ENCODE measurements at regions not wholly inside any gene's neighbourhood (a gene's known extent, or its start where the extent isn't known, plus 50 kb on each side); places are given as distances from the start of the nearest gene placed in this dataset.

- no peak for DNase-seq (ENCODE audit: low read depth in 2 of 2)
Observed at GRCh38 chr15:35857567-35858226, 311.7 kb upstream of the DPH6 start.

DNA sequence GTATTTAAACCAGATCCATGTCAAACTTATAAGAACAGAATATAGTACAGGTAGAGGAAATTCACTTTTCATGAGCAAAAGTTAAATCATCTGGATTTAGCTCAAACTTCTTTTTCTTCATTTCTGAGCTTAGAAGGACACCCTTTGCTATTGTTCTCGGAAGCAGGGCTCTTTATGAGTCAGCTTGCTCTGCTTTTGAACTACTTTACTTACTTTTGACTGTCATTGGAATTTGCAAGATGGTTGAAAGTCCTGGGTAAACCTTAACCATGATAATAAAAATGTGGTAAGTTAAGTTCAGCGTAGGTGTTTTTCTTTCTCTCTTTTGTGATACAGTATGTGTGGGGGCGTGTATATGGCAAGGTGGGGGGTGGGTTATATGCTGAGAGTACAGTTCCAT, 312.7 kb upstream of the DPH6 start:
- no peak for DNase-seq (ENCODE audit: low read depth in 2 of 2)

DNA sequence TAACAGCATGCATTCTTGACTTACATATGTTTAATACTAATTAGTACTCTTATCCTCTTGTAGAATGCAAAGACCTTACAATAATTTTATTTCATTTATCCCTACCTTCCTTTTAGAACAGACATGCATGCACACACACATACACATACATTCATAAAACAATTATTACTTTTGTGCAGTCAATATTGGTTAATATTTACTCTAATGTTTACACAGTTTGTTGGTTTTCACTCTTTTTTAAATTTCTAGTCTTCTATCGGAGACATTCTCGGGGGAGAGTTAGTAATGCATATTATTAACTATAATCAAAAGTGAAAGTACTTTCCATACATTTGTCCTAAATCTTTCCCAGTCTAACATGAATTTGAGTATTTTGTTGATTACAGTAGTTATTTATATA, 317.7 kb upstream of the DPH6 start:
- DNase-seq (ENCODE audit: low read depth in 2 of 2), result no peak

DNA sequence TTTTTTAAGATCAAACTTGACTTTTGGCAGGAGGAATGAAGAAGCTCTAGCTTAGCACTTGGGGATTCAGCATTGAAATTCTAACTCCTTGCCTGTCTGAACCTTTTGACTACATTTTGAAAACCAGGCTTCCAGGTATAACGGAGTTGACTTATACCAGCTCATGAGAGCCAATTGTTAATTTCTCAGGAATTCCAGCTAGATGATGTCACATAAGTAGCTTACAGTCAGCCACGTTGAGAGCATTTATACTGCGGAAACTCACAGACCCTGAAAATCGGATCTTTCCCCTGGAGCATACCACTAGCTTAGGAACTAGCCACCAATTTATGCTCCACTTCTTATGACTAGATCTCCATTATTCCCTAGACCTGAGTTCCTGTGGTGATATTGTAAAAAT, 321.4 kb upstream of the DPH6 start:
- DNase-seq (ENCODE audit: low read depth in 2 of 2), result no peak

DNA sequence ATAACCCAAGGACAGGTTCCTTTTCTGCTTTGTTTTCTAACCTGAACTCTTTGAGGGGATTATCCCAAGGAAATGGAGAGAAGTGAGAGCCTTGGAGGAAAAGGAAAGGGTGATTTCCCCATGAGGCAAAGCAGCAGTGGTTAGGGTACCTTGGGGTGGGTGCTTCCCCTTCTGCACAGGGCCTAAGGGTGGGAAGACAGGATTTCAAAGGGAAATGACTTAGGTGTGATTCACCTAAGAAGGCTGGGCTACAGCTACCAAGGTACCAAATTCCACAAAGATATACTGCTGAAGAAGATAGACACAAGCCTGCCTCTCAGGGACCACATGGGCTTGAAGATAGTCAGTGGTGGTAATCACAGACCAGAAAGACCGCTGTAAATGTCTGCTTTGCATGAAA, 325.3 kb upstream of the DPH6 start:
- no peak for DNase-seq (ENCODE audit: low read depth in 2 of 2)

DNA sequence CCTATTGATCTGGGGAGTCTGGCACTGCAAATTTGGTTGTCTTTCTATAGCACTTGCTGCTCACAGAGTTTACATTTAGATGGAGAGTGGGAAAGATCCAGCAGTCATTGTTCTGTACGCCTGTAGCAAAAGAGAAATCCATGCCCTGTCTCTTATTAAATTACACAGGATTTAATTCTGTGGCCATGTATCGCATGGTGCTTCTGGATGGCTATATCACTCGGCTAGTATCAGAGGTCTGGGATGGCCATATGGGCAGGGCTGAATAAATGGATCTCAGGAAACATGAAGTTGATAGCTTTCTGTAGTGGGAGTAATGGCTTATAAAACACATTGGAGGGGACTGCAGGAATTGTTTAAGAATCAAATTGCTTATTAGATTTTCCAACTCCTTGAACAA, 325.8 kb upstream of the DPH6 start:
- no peak for DNase-seq (ENCODE audit: low read depth in 2 of 2)

GRCh38 chr15:35872577-35872976, 326.6 kb upstream of the DPH6 start:
- no peak for DNase-seq (ENCODE audit: low read depth in 2 of 2)

DNA sequence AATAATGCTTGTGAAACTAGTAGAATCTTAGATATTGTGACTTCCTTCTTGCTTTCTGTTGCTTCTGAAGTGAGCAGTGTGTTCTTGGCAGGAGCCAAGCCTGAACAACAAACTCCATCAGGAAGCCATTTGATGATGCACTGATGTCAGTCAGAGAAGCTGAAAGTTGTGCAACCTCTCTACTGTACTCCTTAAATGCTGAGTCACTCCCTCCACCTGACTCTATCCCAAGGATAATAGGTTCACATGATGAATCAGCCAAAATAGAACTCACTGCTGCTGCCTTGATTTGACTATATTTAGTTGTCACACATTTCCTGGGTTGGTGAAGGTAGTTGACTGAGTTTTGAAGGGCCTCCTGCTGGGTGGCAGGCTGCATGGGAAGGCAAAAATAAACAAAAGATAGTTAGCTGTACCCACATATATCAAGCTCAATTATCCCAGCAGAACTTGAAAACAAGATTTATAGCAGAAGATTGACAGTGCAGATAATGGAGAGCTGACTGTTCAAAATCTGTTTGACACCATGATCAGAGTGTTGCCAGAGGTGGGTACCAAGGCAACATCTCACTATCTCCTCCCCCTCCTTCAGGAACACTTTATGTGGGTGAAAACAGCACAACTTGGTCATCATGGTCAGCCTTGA, 328.4 kb upstream of the DPH6 start:
- peak; percentile 65 to 70 for DNase-seq (ENCODE audit: low read depth in 2 of 2)

DNA sequence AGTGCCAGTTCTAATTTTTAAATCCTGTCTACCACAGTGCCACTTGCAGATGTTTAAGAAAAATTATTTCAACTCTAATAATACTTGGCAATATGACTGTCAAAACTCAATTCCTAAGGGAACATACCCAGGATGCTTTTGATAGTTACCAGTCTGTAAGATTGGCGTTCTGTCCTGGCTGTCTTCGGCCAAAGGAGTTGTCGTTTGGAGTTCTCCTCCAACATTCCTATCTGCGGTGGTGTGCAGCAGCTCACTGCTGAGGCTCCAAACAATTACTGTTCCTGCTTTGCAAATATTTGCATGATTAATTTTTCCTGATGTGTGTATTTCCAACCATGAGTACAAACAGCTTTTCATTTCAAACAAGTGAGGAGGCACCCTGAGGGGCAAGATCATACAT, 330.8 kb upstream of the DPH6 start:
- DNase-seq (ENCODE audit: low read depth in 2 of 2), result no peak

GRCh38 chr15:35880896-35881295, 334.9 kb upstream of the DPH6 start:
- no peak for DNase-seq (ENCODE audit: low read depth in 2 of 2)

- no peak for DNase-seq (ENCODE audit: low read depth in 2 of 2)
Observed at GRCh38 chr15:35885870-35886269, 339.9 kb upstream of the DPH6 start.

- peak; percentile 11 to 29 for DNase-seq (ENCODE audit: low read depth in 2 of 2)
Observed at GRCh38 chr15:35886765-35887164, 340.8 kb upstream of the DPH6 start.

DNA sequence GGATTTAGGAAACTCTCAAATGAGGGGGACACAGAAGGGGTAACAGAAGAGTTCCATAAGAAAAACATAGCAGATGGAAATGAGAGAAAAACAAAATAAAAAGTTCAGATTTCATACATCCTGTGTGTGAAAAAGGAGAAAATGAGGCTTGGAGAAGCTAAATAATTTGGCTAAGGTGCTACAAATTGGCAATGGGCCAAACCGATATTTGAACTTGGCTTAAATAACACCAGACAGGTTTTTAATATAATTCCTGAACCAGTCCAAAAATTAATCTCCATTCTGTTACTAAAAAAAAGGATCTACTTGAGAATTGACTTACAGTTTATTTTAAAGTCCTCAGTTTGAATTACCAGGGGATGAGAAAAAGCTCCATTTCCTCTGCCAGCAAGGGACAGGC, 342.9 kb upstream of the DPH6 start:
- DNase-seq (ENCODE audit: low read depth in 2 of 2), result no peak

- DNase-seq (ENCODE audit: low read depth in 2 of 2), result no peak
Observed at GRCh38 chr15:35907511-35907910, 361.5 kb upstream of the DPH6 start.

GRCh38 chr15:35909414-35909813, 363.4 kb upstream of the DPH6 start:
- DNase-seq (ENCODE audit: low read depth in 2 of 2), result no peak

- no peak for DNase-seq (ENCODE audit: low read depth in 2 of 2)
Observed at GRCh38 chr15:35910227-35910626, 364.3 kb upstream of the DPH6 start.

DNA sequence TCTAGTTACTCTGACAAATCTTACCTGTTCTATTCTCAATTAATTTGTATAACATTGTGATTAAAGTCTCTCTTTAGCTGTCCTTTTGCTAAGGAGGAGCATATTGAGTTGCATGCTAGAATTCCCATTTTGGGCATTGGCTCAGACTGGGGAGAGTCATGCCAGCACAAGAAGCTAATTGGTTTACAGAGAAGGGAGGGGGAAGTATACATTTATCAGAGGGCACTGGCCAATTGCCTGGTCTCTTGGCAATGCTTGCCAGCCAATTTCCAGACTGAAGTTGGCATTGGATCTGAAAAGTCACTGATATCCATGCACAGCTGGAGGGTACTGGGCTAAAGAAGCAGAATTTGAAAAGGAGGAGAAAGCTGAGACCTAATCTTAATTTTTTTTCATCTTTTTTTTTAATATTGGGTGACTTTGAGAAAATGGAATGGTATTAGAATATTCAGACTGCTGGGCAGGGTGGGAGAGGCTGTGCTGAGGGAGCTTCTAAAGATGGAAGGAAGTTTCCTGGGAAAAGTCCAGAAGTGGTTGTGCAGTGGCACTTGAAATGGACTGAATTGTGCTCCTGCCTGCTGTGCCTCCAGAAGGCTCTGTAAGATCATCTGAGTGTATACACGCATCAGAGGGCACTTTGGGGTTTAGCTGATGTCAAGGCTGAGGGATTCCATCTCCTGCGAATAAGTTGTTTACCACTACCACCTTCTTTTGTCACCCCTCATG, 365.2 kb upstream of the DPH6 start:
- no peak for DNase-seq (ENCODE audit: low read depth in 2 of 2)

GRCh38 chr15:35912196-35912595, 366.2 kb upstream of the DPH6 start:
- DNase-seq (ENCODE audit: low read depth in 2 of 2), result no peak

- DNase-seq (ENCODE audit: low read depth in 2 of 2), result no peak
Observed at GRCh38 chr15:35914573-35914972, 368.6 kb upstream of the DPH6 start.

DNA sequence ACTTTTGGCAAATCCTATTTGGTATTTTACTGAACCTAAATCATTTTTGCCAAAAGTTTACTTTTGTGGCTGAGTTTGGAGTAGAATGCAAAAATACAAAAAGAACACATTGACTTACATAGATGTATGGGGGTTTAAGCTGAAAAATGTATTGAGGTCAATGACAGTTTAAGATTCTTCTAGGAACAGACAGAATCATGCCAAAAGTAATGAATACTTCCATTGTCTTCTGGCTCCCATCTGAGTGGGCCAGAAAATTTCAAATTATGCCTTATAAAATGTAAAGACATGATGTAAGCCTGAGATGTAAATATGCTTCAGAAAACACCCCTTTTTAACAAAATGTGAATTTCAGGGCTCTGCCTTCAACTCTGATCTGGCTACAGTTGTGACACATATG, 375.1 kb upstream of the DPH6 start:
- no peak for DNase-seq (ENCODE audit: low read depth in 2 of 2)

DNA sequence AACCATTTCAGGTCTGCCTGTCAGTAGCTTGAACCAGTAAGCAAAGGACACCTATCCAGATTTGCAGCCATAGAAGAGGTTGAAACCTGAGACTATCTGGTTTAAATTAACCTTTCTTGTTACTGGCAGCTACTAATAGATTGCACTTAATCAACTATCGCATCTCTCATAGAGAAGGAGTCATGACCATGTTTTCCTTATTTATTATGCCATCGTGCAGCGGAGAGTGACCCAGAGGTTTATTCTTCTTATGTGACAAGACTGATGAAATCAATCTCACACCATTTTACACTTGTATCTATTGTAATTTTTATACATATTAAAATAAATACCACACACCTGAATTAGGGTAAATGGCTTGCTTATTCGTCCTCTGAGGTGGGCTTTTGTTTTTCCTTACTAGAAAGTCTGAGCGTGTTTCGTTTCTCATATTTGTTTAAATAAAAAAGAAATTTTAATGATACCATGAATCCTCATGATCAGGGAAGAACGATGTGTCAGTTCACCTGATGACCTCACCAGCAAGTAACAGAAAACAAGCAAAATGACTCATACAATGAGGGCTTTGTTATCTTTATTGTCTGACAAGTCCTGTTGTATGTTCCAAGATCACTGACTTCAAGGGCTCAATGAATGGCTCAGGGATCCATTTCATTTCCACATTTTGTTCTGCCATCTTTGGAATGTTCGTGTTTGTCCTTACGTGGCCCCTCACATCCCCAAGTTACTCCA, 379.5 kb upstream of the DPH6 start:
- DNase-seq (ENCODE audit: low read depth in 2 of 2), result no peak

DNA sequence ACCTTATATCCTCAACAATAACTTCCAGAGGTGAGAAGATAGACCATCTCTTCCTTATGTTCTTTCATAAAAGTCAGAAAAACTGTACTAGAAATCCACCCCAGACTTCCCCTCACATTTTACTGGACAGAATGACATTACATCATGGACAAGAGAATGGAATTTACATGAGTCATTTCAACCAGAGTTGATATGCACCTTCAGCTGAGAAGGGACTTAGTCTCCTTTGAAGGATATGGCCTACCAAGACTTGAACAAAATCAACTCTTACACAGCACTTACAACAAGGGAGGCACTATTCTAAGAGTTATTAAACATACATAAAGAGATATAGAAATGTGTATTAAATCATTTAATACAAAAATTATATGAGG, 380.0 kb upstream of the DPH6 start:
- DNase-seq (ENCODE audit: low read depth in 2 of 2), result no peak

- no peak for DNase-seq (ENCODE audit: low read depth in 2 of 2)
Observed at GRCh38 chr15:35928847-35929246, 382.9 kb upstream of the DPH6 start.

Measured in fibroblast of skin of left quadriceps (primary cell).